Glutamatergic neuron (in vitro differentiated cells): ENCODE measurements at regions not wholly inside any gene's neighbourhood (a gene's known extent, or its start where the extent isn't known, plus 50 kb on each side); places are given as distances from the start of the nearest gene placed in this dataset.

Experiments
- DNase-seq: peaks from one replicate; pipeline ENCODE4 v3.0.0; 2022
- H3K27ac Mint-ChIP-seq: one replicate; pipeline ENCODE4 v1.8.0; 2020; ENCODE audit warnings: mild to moderate bottlenecking, mixed read lengths, inconsistent platforms; ENCODE audit not compliant: unreplicated experiment
- H3K27me3 Mint-ChIP-seq: one replicate; pipeline ENCODE4 v1.8.0; 2020; ENCODE audit warnings: mild to moderate bottlenecking, moderate library complexity, mixed read lengths, inconsistent platforms; ENCODE audit not compliant: unreplicated experiment
- H3K36me3 Mint-ChIP-seq: one replicate; pipeline ENCODE4 v1.8.0; 2020; ENCODE audit warnings: mild to moderate bottlenecking, mixed read lengths, inconsistent platforms; ENCODE audit not compliant: unreplicated experiment
- H3K4me1 Mint-ChIP-seq: one replicate; pipeline ENCODE4 v1.8.0; 2020; ENCODE audit warnings: mild to moderate bottlenecking, low read depth, mixed read lengths, inconsistent platforms; ENCODE audit not compliant: unreplicated experiment
- H3K4me3 Mint-ChIP-seq: one replicate; pipeline ENCODE4 v1.8.0; 2020; ENCODE audit warnings: mild to moderate bottlenecking, mixed read lengths, inconsistent platforms; ENCODE audit not compliant: unreplicated experiment
- H3K9me3 Mint-ChIP-seq: one replicate; pipeline ENCODE4 v1.8.0; 2020; ENCODE audit warnings: mild to moderate bottlenecking, moderate library complexity, mixed read lengths, inconsistent platforms; ENCODE audit not compliant: unreplicated experiment
- CTCF ChIP-seq: fragments of 200-600 bp; sonication (generic); IDR thresholded peaks from one replicate; pipeline ENCODE4 v1.5.0; 2021; ENCODE audit not compliant: partially characterized antibody, unreplicated experiment

GRCh38 chr4:45566896-45567603 lies 556.8 kb downstream of the GABRG1 start:
- H3K4me1 Mint-ChIP-seq: no peaks in the 10 kb centered on the region
- DNase-seq: no peak
- no peaks in the 10 kb centered on the region for H3K36me3 Mint-ChIP-seq
- H3K4me3 Mint-ChIP-seq: no peak overlapping the region
- TF ChIP-seq CTCF: no peak
- no peak overlapping the region for H3K27ac Mint-ChIP-seq
- H3K9me3 Mint-ChIP-seq: no peaks in the 10 kb centered on the region
- H3K27me3 Mint-ChIP-seq: no peaks in the 10 kb centered on the region

- DNase-seq: no peak
- H3K36me3 Mint-ChIP-seq: no peaks in the 10 kb centered on the region
- H3K4me1 Mint-ChIP-seq: no peaks in the 10 kb centered on the region
- no peak overlapping the region for H3K27ac Mint-ChIP-seq
- H3K27me3 Mint-ChIP-seq: no peaks in the 10 kb centered on the region
- no peaks in the 10 kb centered on the region for H3K9me3 Mint-ChIP-seq
- no peak overlapping the region for H3K4me3 Mint-ChIP-seq
- no peak for TF ChIP-seq CTCF
These were observed 569.4 kb downstream of the GABRG1 start for GRCh38 chr4:45554423-45554822.

GRCh38 chr4:45550766-45551366 lies 573.0 kb downstream of the GABRG1 start:
- Mint-ChIP-seq H3K4me3 (no peak overlapping the region), H3K9me3 (peaks cover 1% of the 10 kb centered on the region), H3K36me3 (no peaks in the 10 kb centered on the region), H3K27me3 (no peaks in the 10 kb centered on the region), H3K27ac (no peak overlapping the region), H3K4me1 (no peaks in the 10 kb centered on the region)
- TF ChIP-seq CTCF: no peak
- no peak for DNase-seq

GRCh38 chr4:45539142-45539814 lies 584.6 kb downstream of the GABRG1 start:
- peaks cover 2% of the 10 kb centered on the region for H3K27me3 Mint-ChIP-seq
- no peaks in the 10 kb centered on the region for H3K4me1 Mint-ChIP-seq
- no peak for DNase-seq
- H3K4me3 Mint-ChIP-seq: no peak overlapping the region
- H3K9me3 Mint-ChIP-seq: no peaks in the 10 kb centered on the region
- H3K36me3 Mint-ChIP-seq: no peaks in the 10 kb centered on the region
- TF ChIP-seq CTCF: no peak
- H3K27ac Mint-ChIP-seq: no peak overlapping the region

- H3K4me1 Mint-ChIP-seq: no peaks in the 10 kb centered on the region
- no peak for DNase-seq
- H3K27me3 Mint-ChIP-seq: peaks cover 2% of the 10 kb centered on the region
- H3K4me3 Mint-ChIP-seq: no peak overlapping the region
- H3K9me3 Mint-ChIP-seq: peaks cover 3% of the 10 kb centered on the region
- H3K27ac Mint-ChIP-seq: no peak overlapping the region
- no peak for TF ChIP-seq CTCF
- no peaks in the 10 kb centered on the region for H3K36me3 Mint-ChIP-seq
These were observed 593.4 kb downstream of the GABRG1 start for GRCh38 chr4:45530498-45530897.
